GM12865 (cell line): ENCODE measurements at regions not wholly inside any gene's neighbourhood (a gene's known extent, or its start where the extent isn't known, plus 50 kb on each side); places are given as distances from the start of the nearest gene placed in this dataset.

Experiments
- DNase-seq: peaks from one replicate; pipeline ENCODE4 v3.0.0; 2010; ENCODE audit warnings: low read depth
- H3K4me3 ChIP-seq: 2 replicates; pipeline ENCODE4 v1.5.1; 2011; ENCODE audit warnings: mild to moderate bottlenecking, low read depth, low read length, control low read depth
- CTCF ChIP-seq: IDR thresholded peaks from 2 replicates; pipeline ENCODE4 v1.5.1; 2011; ENCODE audit warnings: low read length, control low read depth, low read depth, inconsistent platforms; ENCODE audit not compliant: insufficient read depth; ENCODE audit errors: missing control alignments

- DNase-seq: no peak
- TF ChIP-seq CTCF: no peak
- no peak overlapping the region for H3K4me3 ChIP-seq
These were observed 90.9 kb upstream of the ZNF507 start for GRCh38 chr19:32254509-32254890.

- no peak overlapping the region for H3K4me3 ChIP-seq
- no peak for DNase-seq
- TF ChIP-seq CTCF: no peak
These were observed 89.7 kb upstream of the ZNF507 start for GRCh38 chr19:32255536-32256295.

GRCh38 chr19:32256341-32256975 is 89.0 kb upstream of the ZNF507 start:
- no peak for TF ChIP-seq CTCF
- H3K4me3 ChIP-seq: no peak overlapping the region
- no peak for DNase-seq

GRCh38 chr19:32257326-32258073 is 87.9 kb upstream of the ZNF507 start:
- no peak for TF ChIP-seq CTCF

GRCh38 chr19:32258167-32258566 is 87.2 kb upstream of the ZNF507 start:
- no peak for TF ChIP-seq CTCF
- no peak for DNase-seq
- H3K4me3 ChIP-seq: no peak overlapping the region

More at GRCh38 chr19:32257326-32258073, 87.9 kb upstream of the ZNF507 start:
- no peak for DNase-seq
- H3K4me3 ChIP-seq: no peak overlapping the region

GRCh38 chr19:32264568-32264967 is 80.8 kb upstream of the ZNF507 start:
- no peak for TF ChIP-seq CTCF
- no peak overlapping the region for H3K4me3 ChIP-seq
- no peak for DNase-seq

- no peak for DNase-seq
- H3K4me3 ChIP-seq: no peak overlapping the region
- TF ChIP-seq CTCF: no peak
These were observed 79.4 kb upstream of the ZNF507 start for GRCh38 chr19:32265995-32266394.
